CD14-positive monocyte (primary cell): ENCODE measurements at regions not wholly inside any gene's neighbourhood (a gene's known extent, or its start where the extent isn't known, plus 50 kb on each side); places are given as distances from the start of the nearest gene placed in this dataset.
"Not testable (repeated sequence)": the region's sequence is repeated elsewhere in the genome, so short reads cannot be mapped to it uniquely, and the experiment has no call there.

Experiments
- DNase-seq, 3 donors: peaks; one replicate each; pipeline ENCODE4 v3.0.0-alpha.2; 2011 to 2022
- H2AFZ ChIP-seq: 2 replicates; pipeline ENCODE4 v1.6.0; 2012; ENCODE audit warnings: mild to moderate bottlenecking, low read depth, low read length, inconsistent platforms; ENCODE audit not compliant: insufficient read depth, poor library complexity, severe bottlenecking
- H3K27ac ChIP-seq, 2 donors: 1 replicate in 1 of 2; 2 replicates in 1 of 2; pipeline ENCODE4 v1.5.1; 2012 to 2013; ENCODE audit warnings: low read length in 2 of 2, control low read depth in 1 of 2, inconsistent platforms in 1 of 2, low read depth in 1 of 2, mild to moderate bottlenecking in 1 of 2
- H3K27me3 ChIP-seq, 2 donors: one replicate each; pipeline versions ENCODE4 v1.6.0 to v1.6.1; 2011 to 2013; ENCODE audit warnings: low read length in 2 of 2; ENCODE audit not compliant: control insufficient read depth in 2 of 2, insufficient read depth in 2 of 2
- H3K36me3 ChIP-seq, 2 donors: replicated peaks in 1 of 2; 1 replicate in 1 of 2; 2 replicates in 1 of 2; pipeline versions ENCODE4 v1.5.1 to v1.6.1; 2012 to 2013; ENCODE audit warnings: low read length in 2 of 2, control low read depth in 1 of 2, inconsistent platforms in 1 of 2, mild to moderate bottlenecking in 1 of 2; ENCODE audit not compliant: insufficient read depth in 2 of 2, control insufficient read depth in 1 of 2
- H3K4me1 ChIP-seq, 2 donors: 1 replicate in 1 of 2; 2 replicates in 1 of 2; pipeline versions ENCODE4 v1.5.1 to v1.6.1; 2012 to 2013; ENCODE audit warnings: low read length in 2 of 2, control low read depth in 1 of 2, inconsistent platforms in 1 of 2, mild to moderate bottlenecking in 1 of 2, moderate library complexity in 1 of 2; ENCODE audit not compliant: insufficient read depth in 2 of 2, control insufficient read depth in 1 of 2
- H3K4me2 ChIP-seq: replicated peaks from 2 replicates; pipeline ENCODE3; 2012; ENCODE audit warnings: low read length, moderate library complexity, mild to moderate bottlenecking; ENCODE audit not compliant: poor library complexity, severe bottlenecking; ENCODE audit errors: extremely low read depth
- H3K4me3 ChIP-seq, 3 experiments: fragments of 200-600 bp in 1 of 3; sonication (generic) in 1 of 3; replicated peaks in 1 of 3; 1 replicate in 2 of 3; 2 replicates in 1 of 3; pipeline ENCODE4 v1.5.1; 2011 to 2013; ENCODE audit warnings: low read length in 3 of 3, mild to moderate bottlenecking in 3 of 3, control low read depth in 2 of 3, low read depth in 2 of 3, inconsistent platforms in 1 of 3, moderate library complexity in 1 of 3
- H3K79me2 ChIP-seq: 2 replicates; pipeline ENCODE4 v1.6.0; 2012; ENCODE audit warnings: mild to moderate bottlenecking, control low read depth, inconsistent platforms, low read length, moderate library complexity; ENCODE audit not compliant: insufficient read depth
- H3K9ac ChIP-seq: 2 replicates; pipeline ENCODE4 v1.6.0; 2017; ENCODE audit warnings: low read length, mild to moderate bottlenecking; ENCODE audit not compliant: insufficient read depth, poor library complexity, severe bottlenecking
- H3K9me3 ChIP-seq, 2 donors: replicated peaks in 1 of 2; 1 replicate in 1 of 2; 2 replicates in 1 of 2; pipeline versions ENCODE4 v1.5.1 to v1.6.1; 2012 to 2013; ENCODE audit warnings: low read length in 2 of 2, control low read depth in 1 of 2; ENCODE audit not compliant: control insufficient read depth in 1 of 2, insufficient read depth in 1 of 2
- H4K20me1 ChIP-seq: 2 replicates; pipeline ENCODE4 v1.6.0; 2012; ENCODE audit warnings: mild to moderate bottlenecking, low read length, control low read depth, moderate library complexity; ENCODE audit not compliant: insufficient read depth
- H3K27ac Mint-ChIP-seq, 7 donors: one replicate each; pipeline ENCODE4 v1.8.0; 2020; ENCODE audit warnings: mild to moderate bottlenecking in 7 of 7, mixed read lengths in 7 of 7, moderate library complexity in 6 of 7, inconsistent platforms in 2 of 7
- H3K27me3 Mint-ChIP-seq, 3 donors: one replicate each; pipeline ENCODE4 v1.8.0; 2021 to 2022; ENCODE audit warnings: low read depth in 3 of 3, mild to moderate bottlenecking in 3 of 3, mixed read lengths in 3 of 3, moderate library complexity in 3 of 3, inconsistent platforms in 1 of 3
- H3K36me3 Mint-ChIP-seq, 2 donors: one replicate each; pipeline ENCODE4 v1.8.0; 2020; ENCODE audit warnings: mixed read lengths in 2 of 2, inconsistent platforms in 1 of 2, mild to moderate bottlenecking in 1 of 2
- H3K4me1 Mint-ChIP-seq: one replicate; pipeline ENCODE4 v1.8.0; 2020; ENCODE audit warnings: mild to moderate bottlenecking, mixed read lengths
- H3K4me3 Mint-ChIP-seq, 2 donors: one replicate each; pipeline ENCODE4 v1.8.0; 2020; ENCODE audit warnings: mild to moderate bottlenecking in 2 of 2, mixed read lengths in 2 of 2, moderate library complexity in 1 of 2
- H3K9me3 Mint-ChIP-seq, 7 donors: one replicate each; pipeline ENCODE4 v1.8.0; 2020 to 2022; ENCODE audit warnings: mixed read lengths in 7 of 7, mild to moderate bottlenecking in 6 of 7, moderate library complexity in 6 of 7, inconsistent platforms in 2 of 7
- WGBS: methylation state at CpG from one replicate; pipeline ENCODE4 v1.1.5; 2013; ENCODE audit warnings: missing lambda C conversion rate; ENCODE audit not compliant: insufficient coverage; 5-methylcytosine and 5-hydroxymethylcytosine counted together
- intact Hi-C, 2 donors: fragments of 100-400 bp; cut with micrococcal nuclease; formaldehyde crosslinking; loops; one replicate each; pipeline versions ENCODE4 v1.15.0 to v1.15.1; 2023

GRCh38 chr1:149229813-149230212 is 126.5 kb upstream of the NBPF9 start:
- H3K4me2 ChIP-seq, H3K4me1 Mint-ChIP-seq, H3K27me3 ChIP-seq, H3K27ac ChIP-seq, H3K4me3 Mint-ChIP-seq, H3K79me2 ChIP-seq, H3K27ac Mint-ChIP-seq, H3K36me3 ChIP-seq, H3K36me3 Mint-ChIP-seq, intact Hi-C loops, H3K4me1 ChIP-seq, H3K27me3 Mint-ChIP-seq, H2AFZ ChIP-seq, DNase-seq, H4K20me1 ChIP-seq, H3K9me3 Mint-ChIP-seq, H3K9ac ChIP-seq, H3K9me3 ChIP-seq, H3K4me3 ChIP-seq: not testable (repeated sequence)
- WGBS = no CpG with 5 or more reads among the region's 5 CpGs

GRCh38 chr1:149234926-149235914 is 131.9 kb upstream of the NBPF9 start:
- H3K36me3 Mint-ChIP-seq, H3K79me2 ChIP-seq, H3K27me3 Mint-ChIP-seq, H4K20me1 ChIP-seq, H3K9ac ChIP-seq, DNase-seq, H3K36me3 ChIP-seq, intact Hi-C loops, H3K4me3 ChIP-seq, H3K4me2 ChIP-seq, H3K27ac ChIP-seq, H3K27me3 ChIP-seq, H2AFZ ChIP-seq, H3K4me3 Mint-ChIP-seq, H3K9me3 ChIP-seq, H3K27ac Mint-ChIP-seq, H3K4me1 Mint-ChIP-seq, H3K9me3 Mint-ChIP-seq, H3K4me1 ChIP-seq: not testable (repeated sequence)
- no CpG with 5 or more reads among the region's 5 CpGs for WGBS

GRCh38 chr1:149237515-149237914 is 134.2 kb upstream of the NBPF9 start:
- H3K4me3 Mint-ChIP-seq, H3K4me1 ChIP-seq, H4K20me1 ChIP-seq, H3K79me2 ChIP-seq, intact Hi-C loops, H3K9me3 Mint-ChIP-seq, DNase-seq, H3K9ac ChIP-seq, H3K4me3 ChIP-seq, H3K27me3 ChIP-seq, H3K4me1 Mint-ChIP-seq, H3K9me3 ChIP-seq, H3K27me3 Mint-ChIP-seq, H3K36me3 ChIP-seq, H3K27ac Mint-ChIP-seq, H3K36me3 Mint-ChIP-seq, H2AFZ ChIP-seq, H3K27ac ChIP-seq, H3K4me2 ChIP-seq: not testable (repeated sequence)
- no CpG with 5 or more reads among the region's 4 CpGs for WGBS

GRCh38 chr1:149239897-149240508 is 136.7 kb upstream of the NBPF9 start:
- H4K20me1 ChIP-seq, H3K9ac ChIP-seq, H3K4me2 ChIP-seq, H3K27ac ChIP-seq, H3K36me3 ChIP-seq, H3K79me2 ChIP-seq, DNase-seq, H3K27me3 Mint-ChIP-seq, H3K4me3 ChIP-seq, H3K4me1 Mint-ChIP-seq, H3K27me3 ChIP-seq, H3K9me3 Mint-ChIP-seq, H3K4me3 Mint-ChIP-seq, intact Hi-C loops, H3K27ac Mint-ChIP-seq, H3K4me1 ChIP-seq, H3K36me3 Mint-ChIP-seq, H3K9me3 ChIP-seq, H2AFZ ChIP-seq: not testable (repeated sequence)
- no CpG with 5 or more reads among the region's 15 CpGs for WGBS
